ENCODE measurements at regions not wholly inside any gene's neighbourhood (a gene's known extent, or its start where the extent isn't known, plus 50 kb on each side); places are given as distances from the start of the nearest gene placed in this dataset.

GRCh38 chr10:124283215-124283948 is 135.3 kb downstream of the OAT start:
- Mint-ChIP-seq H3K4me3 (no peak overlapping the region), H3K4me1 (ENCODE audit: low read depth) (no peaks in the 10 kb centered on the region), H3K36me3 (ENCODE audit: low read depth) (no peaks in the 10 kb centered on the region), H3K27me3 (no peaks in the 10 kb centered on the region), H3K27ac (no peak overlapping the region), H3K9me3 (no peaks in the 10 kb centered on the region)
- CTCF ChIA-PET: no interaction called here
- ATAC-seq: no peak
- TF ChIP-seq, protein P1, sequence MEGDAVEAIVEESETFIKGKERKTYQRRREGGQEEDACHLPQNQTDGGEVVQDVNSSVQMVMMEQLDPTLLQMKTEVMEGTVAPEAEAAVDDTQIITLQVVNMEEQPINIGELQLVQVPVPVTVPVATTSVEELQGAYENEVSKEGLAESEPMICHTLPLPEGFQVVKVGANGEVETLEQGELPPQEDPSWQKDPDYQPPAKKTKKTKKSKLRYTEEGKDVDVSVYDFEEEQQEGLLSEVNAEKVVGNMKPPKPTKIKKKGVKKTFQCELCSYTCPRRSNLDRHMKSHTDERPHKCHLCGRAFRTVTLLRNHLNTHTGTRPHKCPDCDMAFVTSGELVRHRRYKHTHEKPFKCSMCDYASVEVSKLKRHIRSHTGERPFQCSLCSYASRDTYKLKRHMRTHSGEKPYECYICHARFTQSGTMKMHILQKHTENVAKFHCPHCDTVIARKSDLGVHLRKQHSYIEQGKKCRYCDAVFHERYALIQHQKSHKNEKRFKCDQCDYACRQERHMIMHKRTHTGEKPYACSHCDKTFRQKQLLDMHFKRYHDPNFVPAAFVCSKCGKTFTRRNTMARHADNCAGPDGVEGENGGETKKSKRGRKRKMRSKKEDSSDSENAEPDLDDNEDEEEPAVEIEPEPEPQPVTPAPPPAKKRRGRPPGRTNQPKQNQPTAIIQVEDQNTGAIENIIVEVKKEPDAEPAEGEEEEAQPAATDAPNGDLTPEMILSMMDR (IDR thresholded peaks at IDR 0.05): no peak
- intact Hi-C loops (cut with micrococcal nuclease): no loop called here
- POLR2A ChIA-PET: no interaction called here
- DNase-seq: no peak

GRCh38 chr10:124282326-124282725 is 136.4 kb downstream of the OAT start:
- TF ChIP-seq, protein P1 (IDR thresholded peaks at IDR 0.05): no peak
- no peak for DNase-seq
- ChIA-PET CTCF (no interaction called here), POLR2A (no interaction called here)
- Mint-ChIP-seq H3K27ac (no peak overlapping the region), H3K9me3 (no peaks in the 10 kb centered on the region), H3K4me1 (ENCODE audit: low read depth) (no peaks in the 10 kb centered on the region), H3K27me3 (no peaks in the 10 kb centered on the region), H3K4me3 (no peak overlapping the region), H3K36me3 (ENCODE audit: low read depth) (no peaks in the 10 kb centered on the region)
- no peak for ATAC-seq
- intact Hi-C loops (cut with micrococcal nuclease): no loop called here

DNA sequence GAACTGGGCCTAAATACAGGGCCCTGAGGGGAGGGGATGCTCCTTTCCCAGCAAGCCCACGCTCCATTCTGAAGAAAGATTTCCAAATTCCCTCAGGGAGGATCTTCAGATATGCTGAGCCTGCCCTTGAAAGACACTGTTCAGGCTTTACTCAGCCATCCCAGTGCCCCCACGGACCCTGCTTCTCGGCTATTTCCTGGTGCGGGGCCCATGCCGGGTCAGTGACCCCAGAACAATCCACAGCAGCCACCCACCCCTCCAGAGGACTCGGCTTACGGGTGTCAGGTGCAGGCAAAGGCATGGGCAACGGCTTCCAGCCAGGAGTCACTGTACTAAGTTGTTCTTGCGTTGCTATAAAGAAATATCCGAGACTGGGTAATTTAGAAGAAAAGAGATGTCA is 137.1 kb downstream of the OAT start:
- DNase-seq (no peak), ATAC-seq (no peak)
- H3K9me3 Mint-ChIP-seq: no peaks in the 10 kb centered on the region
- H3K27ac Mint-ChIP-seq: no peak overlapping the region
- intact Hi-C loops (cut with micrococcal nuclease): no loop called here
- no peaks in the 10 kb centered on the region for H3K4me1 Mint-ChIP-seq (ENCODE audit: low read depth)
- CTCF ChIA-PET: no interaction called here
- no peaks in the 10 kb centered on the region for H3K27me3 Mint-ChIP-seq
- POLR2A ChIA-PET: no interaction called here
- TF ChIP-seq, protein P1 (IDR thresholded peaks at IDR 0.05): no peak
- H3K36me3 Mint-ChIP-seq (ENCODE audit: low read depth): no peaks in the 10 kb centered on the region
- H3K4me3 Mint-ChIP-seq: no peak overlapping the region

DNA sequence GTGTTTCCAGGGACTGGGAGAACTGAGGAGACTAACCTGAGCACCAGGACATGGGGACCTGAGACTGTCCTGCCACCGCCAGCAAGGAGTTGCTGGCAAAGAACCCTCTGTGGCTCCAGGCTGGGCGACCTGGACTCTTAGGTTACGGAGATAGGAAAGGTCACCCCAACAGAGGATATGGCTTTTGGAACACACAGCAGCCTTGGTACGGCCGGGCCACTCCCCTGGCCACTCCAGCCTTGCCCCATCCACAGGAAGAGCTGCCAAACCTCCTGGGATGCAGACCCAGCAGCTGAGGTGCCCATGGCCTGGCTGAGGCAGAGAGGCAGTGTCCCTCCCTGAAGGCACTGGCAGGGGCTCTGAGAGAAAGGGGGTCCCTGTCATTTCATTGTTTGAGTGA is 137.8 kb downstream of the OAT start:
- Mint-ChIP-seq H3K27ac (no peak overlapping the region), H3K4me3 (no peak overlapping the region), H3K4me1 (ENCODE audit: low read depth) (no peaks in the 10 kb centered on the region), H3K27me3 (no peaks in the 10 kb centered on the region), H3K9me3 (no peaks in the 10 kb centered on the region), H3K36me3 (ENCODE audit: low read depth) (no peaks in the 10 kb centered on the region)
- ChIA-PET POLR2A (no interaction called here), CTCF (no interaction called here)
- DNase-seq (no peak), ATAC-seq (no peak)
- intact Hi-C loops (cut with micrococcal nuclease): no loop called here
- TF ChIP-seq, protein P1 (IDR thresholded peaks at IDR 0.05): no peak

DNA sequence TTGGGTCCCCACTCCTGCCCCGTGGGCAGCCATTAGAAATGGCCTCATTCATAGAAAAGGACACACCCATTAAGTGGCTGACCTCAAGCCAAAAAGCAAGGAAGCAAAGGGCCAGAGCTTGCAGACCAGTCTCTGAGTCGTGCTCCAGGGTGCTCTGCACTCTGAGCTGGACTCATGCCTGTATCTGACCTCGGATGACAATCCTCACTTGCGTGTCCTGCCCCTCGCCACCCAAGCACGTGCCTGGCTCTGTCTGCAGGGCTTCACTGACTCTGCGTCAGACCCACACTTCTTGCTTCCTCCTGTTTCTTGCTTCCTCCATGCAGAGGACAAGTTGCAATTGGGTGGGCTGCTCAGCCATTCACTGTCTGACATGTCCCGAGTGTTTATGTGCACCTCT is 138.8 kb downstream of the OAT start:
- ChIA-PET POLR2A (no interaction called here), CTCF (interaction anchor here (1.0 kb wide), 1 partner anchor 285 kb away, joined by 3 read pairs; no protein-coding TSS in a partner anchor)
- H3K36me3 Mint-ChIP-seq (ENCODE audit: low read depth): no peaks in the 10 kb centered on the region
- no peaks in the 10 kb centered on the region for H3K4me1 Mint-ChIP-seq (ENCODE audit: low read depth)
- no peaks in the 10 kb centered on the region for H3K27me3 Mint-ChIP-seq
- no peak overlapping the region for H3K27ac Mint-ChIP-seq
- ATAC-seq (no peak), DNase-seq (no peak)
- H3K4me3 Mint-ChIP-seq: no peak overlapping the region
- H3K9me3 Mint-ChIP-seq: no peaks in the 10 kb centered on the region
- TF ChIP-seq, protein P1 (IDR thresholded peaks at IDR 0.05): no peak
- intact Hi-C loops (cut with micrococcal nuclease): no loop called here

Measured in activated CD8-positive, alpha-beta T cell treated with anti-CD3 and anti-CD28 coated beads for 36 hours (primary cell).